GM12891 (cell line): ENCODE measurements at regions not wholly inside any gene's neighbourhood (a gene's known extent, or its start where the extent isn't known, plus 50 kb on each side); places are given as distances from the start of the nearest gene placed in this dataset.

Source experiments
- POLR2A ChIP-seq: IDR thresholded peaks from 2 replicates; pipeline ENCODE4 v1.6.1; 2011; ENCODE audit warnings: low read depth, low read length, control low read depth
- TAF1 ChIP-seq: IDR thresholded peaks from 2 replicates; pipeline ENCODE4 v1.6.1; 2011; ENCODE audit warnings: low read depth, low read length, control low read depth

DNA sequence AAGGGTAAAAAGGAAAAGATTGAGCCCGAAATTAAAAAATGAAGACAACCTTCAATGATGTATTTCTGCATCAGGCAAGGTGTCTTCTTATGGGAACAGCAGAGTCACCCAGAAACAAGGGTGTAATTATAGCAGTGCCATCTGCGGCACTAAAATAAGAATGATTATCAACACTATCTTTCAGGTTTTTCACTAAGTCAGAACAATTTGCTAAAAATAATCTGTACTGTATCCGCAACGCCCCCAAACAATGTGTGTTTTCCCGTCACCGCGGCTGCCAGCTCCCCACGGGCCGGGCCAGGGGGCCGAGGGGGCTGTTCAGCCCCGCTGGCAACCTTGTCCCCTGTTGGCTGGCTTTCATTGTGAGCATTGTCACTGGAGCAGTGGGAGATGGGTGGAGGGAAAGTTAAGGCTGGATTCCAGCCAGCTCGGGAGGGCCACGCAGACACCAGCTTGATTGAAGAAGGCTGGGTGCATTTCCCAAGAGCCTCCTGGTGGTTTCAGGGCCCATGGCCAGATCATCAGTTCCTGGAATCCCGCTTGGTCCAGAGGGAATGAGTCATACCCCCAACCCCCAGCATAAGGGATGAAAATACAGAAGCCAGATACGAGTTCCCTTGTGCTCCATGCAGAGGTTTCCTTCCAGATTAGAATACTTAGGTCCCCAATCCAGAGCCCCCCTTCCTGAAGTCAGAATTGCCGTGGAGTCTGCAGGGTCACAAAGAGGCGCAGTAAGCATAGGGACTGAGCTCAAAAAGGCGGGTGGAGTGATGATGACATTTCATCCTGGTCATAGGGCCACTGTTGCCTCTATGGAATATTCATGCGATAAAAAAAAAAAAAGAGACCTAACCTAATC is 90.2 kb upstream of the KLF13 start:
- TF ChIP-seq TAF1 = no peak
- TF ChIP-seq POLR2A = no peak
